Keratinocyte (primary cell): ENCODE measurements at regions not wholly inside any gene's neighbourhood (a gene's known extent, or its start where the extent isn't known, plus 50 kb on each side); places are given as distances from the start of the nearest gene placed in this dataset.

Source experiments
- DNase-seq: peaks from one replicate; pipeline ENCODE4 v3.0.0-alpha.2; 2011; ENCODE audit warnings: low read depth, missing footprints, low spot score
- FAIRE-seq: peaks from 2 replicates; lab custom pipeline; 2011; peaks lifted over from hg19 to GRCh38; lab: Jason Lieb, UNC
- H2AFZ ChIP-seq: 2 replicates; pipeline ENCODE4 v1.6.0; 2012; ENCODE audit warnings: low read length, control low read depth, inconsistent platforms; ENCODE audit not compliant: control insufficient read depth
- H3K27ac ChIP-seq: 2 replicates; pipeline ENCODE4 v1.5.1; 2011; ENCODE audit warnings: low read length; ENCODE audit not compliant: control insufficient read depth, insufficient read depth
- H3K27me3 ChIP-seq: 3 replicates; pipeline ENCODE4 v1.6.0; 2011; ENCODE audit warnings: low read length; ENCODE audit not compliant: control insufficient read depth, insufficient read depth; ENCODE audit errors: extremely low read depth
- H3K36me3 ChIP-seq, 2 experiments: 2 replicates in 1 of 2; 3 replicates in 1 of 2; pipeline ENCODE4 v1.5.1; 2011; ENCODE audit warnings: low read length in 2 of 2, mild to moderate bottlenecking in 1 of 2; ENCODE audit not compliant: control insufficient read depth in 2 of 2, insufficient read depth in 2 of 2; ENCODE audit errors: extremely low read depth in 1 of 2
- H3K4me1 ChIP-seq: 3 replicates; pipeline ENCODE4 v1.5.1; 2011; ENCODE audit warnings: low read length; ENCODE audit not compliant: control insufficient read depth, insufficient read depth; ENCODE audit errors: extremely low read depth
- H3K4me2 ChIP-seq: 3 replicates; pipeline ENCODE4 v1.6.0; 2011; ENCODE audit warnings: low read depth, low read length; ENCODE audit not compliant: control insufficient read depth, insufficient read depth; ENCODE audit errors: extremely low read depth
- H3K4me3 ChIP-seq, 3 experiments: fragments of 200-600 bp in 1 of 3; sonication (generic) in 1 of 3; 2 replicates in 2 of 3; 3 replicates in 1 of 3; pipeline ENCODE4 v1.5.1; 2011 to 2016; ENCODE audit warnings: low read length in 3 of 3, mild to moderate bottlenecking in 3 of 3, control low read depth in 2 of 3, inconsistent platforms in 1 of 3, low read depth in 1 of 3, mixed read lengths in 1 of 3, mixed run types in 1 of 3, moderate library complexity in 1 of 3; ENCODE audit not compliant: control insufficient read depth in 2 of 3, insufficient read depth in 2 of 3; ENCODE audit errors: extremely low read depth in 1 of 3
- H3K79me2 ChIP-seq: 2 replicates; pipeline ENCODE4 v1.6.0; 2012; ENCODE audit warnings: low read length; ENCODE audit not compliant: control insufficient read depth, insufficient read depth
- H3K9ac ChIP-seq: 3 replicates; pipeline ENCODE4 v1.6.0; 2011; ENCODE audit warnings: low read length; ENCODE audit not compliant: control insufficient read depth, insufficient read depth; ENCODE audit errors: extremely low read depth
- H3K9me1 ChIP-seq: 3 replicates; pipeline ENCODE4 v1.6.0; 2011; ENCODE audit warnings: low read length; ENCODE audit not compliant: control insufficient read depth, insufficient read depth; ENCODE audit errors: extremely low read depth
- H3K9me3 ChIP-seq: 2 replicates; pipeline ENCODE4 v1.5.1; 2012; ENCODE audit warnings: low read depth, low read length; ENCODE audit not compliant: control insufficient read depth
- H4K20me1 ChIP-seq: 3 replicates; pipeline ENCODE4 v1.6.0; 2011; ENCODE audit warnings: low read length; ENCODE audit not compliant: control insufficient read depth, insufficient read depth; ENCODE audit errors: extremely low read depth
- EZH2 ChIP-seq: IDR thresholded peaks from one replicate; pipeline ENCODE4 v1.6.1; 2012; ENCODE audit warnings: inconsistent platforms, mild to moderate bottlenecking, low read length, moderate library complexity
- dilution Hi-C: fragments of 300-500 bp; cut with MboI; formaldehyde crosslinking; loops from one replicate; pipeline ENCODE4 v1.7.0; 2020; ENCODE audit warnings: low sequenced_read_pairs; ENCODE audit not compliant: extremely low pct_ligation_motif_present
- TF ChIP-seq, protein P1 (sequence below), 3 experiments: IDR thresholded peaks in 1 of 3; conservative IDR thresholded peaks in 1 of 3; optimal IDR thresholded peaks in 1 of 3; 2 replicates in 2 of 3; 3 replicates in 1 of 3; pipeline versions ENCODE3 to v1.5.1; 2011; ENCODE audit warnings: low read length in 3 of 3, mild to moderate bottlenecking in 3 of 3, moderate library complexity in 2 of 3, control low read depth in 1 of 3, inconsistent platforms in 1 of 3; ENCODE audit not compliant: insufficient read depth in 2 of 3; ENCODE audit errors: extremely low read depth in 1 of 3

DNA sequence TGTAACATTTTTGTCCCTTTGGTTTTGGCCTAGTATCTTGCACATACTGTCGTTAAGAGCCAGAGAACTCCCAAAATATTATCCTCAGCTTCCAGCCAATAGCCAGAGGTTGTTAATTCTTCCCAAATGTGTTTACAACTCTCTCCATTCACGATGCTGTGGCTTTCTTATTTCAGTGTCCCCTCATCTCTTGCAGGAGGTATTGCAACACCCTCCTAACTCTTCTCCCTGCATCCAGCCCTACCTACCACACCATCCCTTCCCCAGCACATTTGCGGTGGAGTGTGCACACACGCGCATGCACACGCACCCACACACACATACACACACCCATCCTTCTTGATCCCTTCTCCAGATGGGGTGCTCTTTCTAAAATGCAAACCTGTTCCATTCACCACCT is 75.6 kb upstream of the LMO2 start:
- DNase-seq, result no peak
- no peak for FAIRE-seq
- H3K4me3 ChIP-seq, result no peak overlapping the region
- no peaks in the 10 kb centered on the region for H3K9me3 ChIP-seq
- H3K27me3 ChIP-seq, result no peaks in the 10 kb centered on the region
- no peak overlapping the region for H3K27ac ChIP-seq
- dilution Hi-C loops, result no loop called here
- H2AFZ ChIP-seq, result no peak overlapping the region
- no peaks in the 10 kb centered on the region for H3K9me1 ChIP-seq
- no peaks in the 10 kb centered on the region for H3K4me1 ChIP-seq
- no peak overlapping the region for H3K9ac ChIP-seq
- no peak overlapping the region for H3K4me2 ChIP-seq
- no peaks in the 10 kb centered on the region for H3K79me2 ChIP-seq
- H3K36me3 ChIP-seq, result no peaks in the 10 kb centered on the region
- TF ChIP-seq, protein P1, sequence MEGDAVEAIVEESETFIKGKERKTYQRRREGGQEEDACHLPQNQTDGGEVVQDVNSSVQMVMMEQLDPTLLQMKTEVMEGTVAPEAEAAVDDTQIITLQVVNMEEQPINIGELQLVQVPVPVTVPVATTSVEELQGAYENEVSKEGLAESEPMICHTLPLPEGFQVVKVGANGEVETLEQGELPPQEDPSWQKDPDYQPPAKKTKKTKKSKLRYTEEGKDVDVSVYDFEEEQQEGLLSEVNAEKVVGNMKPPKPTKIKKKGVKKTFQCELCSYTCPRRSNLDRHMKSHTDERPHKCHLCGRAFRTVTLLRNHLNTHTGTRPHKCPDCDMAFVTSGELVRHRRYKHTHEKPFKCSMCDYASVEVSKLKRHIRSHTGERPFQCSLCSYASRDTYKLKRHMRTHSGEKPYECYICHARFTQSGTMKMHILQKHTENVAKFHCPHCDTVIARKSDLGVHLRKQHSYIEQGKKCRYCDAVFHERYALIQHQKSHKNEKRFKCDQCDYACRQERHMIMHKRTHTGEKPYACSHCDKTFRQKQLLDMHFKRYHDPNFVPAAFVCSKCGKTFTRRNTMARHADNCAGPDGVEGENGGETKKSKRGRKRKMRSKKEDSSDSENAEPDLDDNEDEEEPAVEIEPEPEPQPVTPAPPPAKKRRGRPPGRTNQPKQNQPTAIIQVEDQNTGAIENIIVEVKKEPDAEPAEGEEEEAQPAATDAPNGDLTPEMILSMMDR (optimal IDR thresholded peaks at IDR 0.05 in 1 of 3, IDR thresholded peaks at IDR 0.05 in 1 of 3, conservative IDR thresholded peaks at IDR 0.05 in 1 of 3; ENCODE audit: extremely low read depth in 1 of 3, insufficient read depth in 2 of 3, low read length in 3 of 3), result no peak
- TF ChIP-seq EZH2, result no peak
- no peaks in the 10 kb centered on the region for H4K20me1 ChIP-seq

DNA sequence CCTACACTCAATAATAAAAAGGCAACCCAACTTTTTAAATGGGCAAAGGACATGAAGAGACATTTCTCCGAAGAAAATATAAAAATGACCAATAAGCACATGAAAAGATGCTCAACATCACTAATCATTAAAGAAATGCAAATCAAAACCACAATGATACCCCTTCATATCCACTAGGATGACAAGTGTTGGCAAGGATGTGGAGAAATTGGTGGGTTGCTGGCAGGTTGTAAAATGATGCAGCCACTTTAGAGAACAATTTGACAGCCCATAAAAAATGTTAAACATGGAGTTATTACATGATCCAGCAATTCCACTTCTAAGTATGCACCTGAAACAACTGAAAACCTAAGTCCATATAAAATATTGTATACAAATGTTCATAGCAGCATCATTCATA is 73.2 kb upstream of the LMO2 start:
- H3K4me2 ChIP-seq, result no peak overlapping the region
- no peak for TF ChIP-seq EZH2
- TF ChIP-seq, protein P1 (optimal IDR thresholded peaks at IDR 0.05 in 1 of 3, IDR thresholded peaks at IDR 0.05 in 1 of 3, conservative IDR thresholded peaks at IDR 0.05 in 1 of 3; ENCODE audit: extremely low read depth in 1 of 3, insufficient read depth in 2 of 3, low read length in 3 of 3), result no peak
- no peak for FAIRE-seq
- no peak overlapping the region for H2AFZ ChIP-seq
- H3K79me2 ChIP-seq, result no peaks in the 10 kb centered on the region
- H3K36me3 ChIP-seq, result no peaks in the 10 kb centered on the region
- DNase-seq, result no peak
- H3K4me3 ChIP-seq, result no peak overlapping the region
- no peak overlapping the region for H3K9ac ChIP-seq
- H3K9me1 ChIP-seq, result no peaks in the 10 kb centered on the region
- H3K27ac ChIP-seq, result no peak overlapping the region
- H3K9me3 ChIP-seq, result no peaks in the 10 kb centered on the region
- H3K4me1 ChIP-seq, result no peaks in the 10 kb centered on the region
- dilution Hi-C loops, result no loop called here
- H3K27me3 ChIP-seq, result no peaks in the 10 kb centered on the region
- H4K20me1 ChIP-seq, result no peaks in the 10 kb centered on the region
